GM10266 (cell line): ENCODE measurements at regions not wholly inside any gene's neighbourhood (a gene's known extent, or its start where the extent isn't known, plus 50 kb on each side); places are given as distances from the start of the nearest gene placed in this dataset.

Source experiments
- DNase-seq: peaks from one replicate; pipeline ENCODE4 v3.0.0; 2012; ENCODE audit errors: extremely low spot score
- CTCF ChIP-seq: IDR thresholded peaks from 2 replicates; pipeline ENCODE4 v1.5.1; 2012; ENCODE audit warnings: mild to moderate bottlenecking, low read depth; ENCODE audit not compliant: control insufficient read depth, insufficient read depth; ENCODE audit errors: missing control alignments

GRCh38 chr1:19567041-19567440 is 77.1 kb upstream of the NBL1 start:
- no peak for DNase-seq
- TF ChIP-seq CTCF, result no peak

- no peak for TF ChIP-seq CTCF
- DNase-seq, result no peak
These were observed 79.0 kb upstream of the CAPZB start for GRCh38 chr1:19564366-19564765.

- no peak for TF ChIP-seq CTCF
- DNase-seq, result no peak
These were observed 78.2 kb upstream of the CAPZB start for GRCh38 chr1:19563324-19564097.

- TF ChIP-seq CTCF, result no peak
These were observed 77.5 kb upstream of the CAPZB start for GRCh38 chr1:19562847-19563246.

GRCh38 chr1:19560480-19560879 is 75.1 kb upstream of the CAPZB start:
- no peak for TF ChIP-seq CTCF
- DNase-seq, result no peak

More at GRCh38 chr1:19562847-19563246, 77.5 kb upstream of the CAPZB start:
- no peak for DNase-seq

GRCh38 chr1:19559641-19560040 is 74.3 kb upstream of the CAPZB start:
- no peak for TF ChIP-seq CTCF
- DNase-seq, result no peak

GRCh38 chr1:19557609-19558051 is 72.3 kb upstream of the CAPZB start:
- no peak for TF ChIP-seq CTCF
- no peak for DNase-seq
